Lower leg skin (tissue), 4 donors: ENCODE measurements at regions not wholly inside any gene's neighbourhood (a gene's known extent, or its start where the extent isn't known, plus 50 kb on each side); places are given as distances from the start of the nearest gene placed in this dataset.

Experiments used
- DNase-seq, 2 donors: peaks; one replicate each; pipeline ENCODE4 v3.0.0-alpha.2; 2019; ENCODE audit warnings: low spot score in 2 of 2
- H3K4me3 ChIP-seq: fragments of 200-600 bp; sonication (generic); 2 replicates; pipeline ENCODE4 v1.5.1; 2017; ENCODE audit warnings: mild to moderate bottlenecking, low read depth; ENCODE audit not compliant: poor library complexity, severe bottlenecking
- CTCF ChIP-seq, 3 donors: fragments of 450-650 bp; IDR thresholded peaks; one replicate each; pipeline ENCODE4 v1.5.1; 2016; ENCODE audit warnings: antibody characterized with exemption in 3 of 3, mild to moderate bottlenecking in 3 of 3, moderate library complexity in 2 of 3
- POLR2A ChIP-seq, 2 donors: fragments of 450-650 bp; IDR thresholded peaks; one replicate each; pipeline ENCODE4 v1.6.1; 2016 to 2017; ENCODE audit warnings: antibody characterized with exemption in 2 of 2, mild to moderate bottlenecking in 1 of 2, moderate library complexity in 1 of 2
- WGBS, 2 donors: methylation state at CpG; one replicate each; pipeline ENCODE4 v1.1.5; 2018; 5-methylcytosine and 5-hydroxymethylcytosine counted together
- intact Hi-C: fragments of 100-400 bp; cut with DNase I; formaldehyde crosslinking; loops from one replicate; pipeline ENCODE4 v1.15.0; 2023; ENCODE audit warnings: low total_unique reads

- DNase-seq: no peak
- H3K4me3 ChIP-seq: no peak overlapping the region
- TF ChIP-seq CTCF (IDR thresholded peaks at IDR 0.05): no peak
- TF ChIP-seq POLR2A (IDR thresholded peaks at IDR 0.05): no peak
- intact Hi-C loops: no loop called here
- 93 to 95% methylated on average over 1 of the region's 1 CpG for WGBS, 2 donors
Measured at GRCh38 chr4:41323179-41323578, 66.5 kb downstream of the UCHL1 start.

GRCh38 chr4:41323706-41324105, 67.0 kb downstream of the UCHL1 start:
- H3K4me3 ChIP-seq: no peak overlapping the region
- no peak for DNase-seq
- WGBS, 2 donors: 87 to 98% methylated on average over 2 of the region's 2 CpGs
- intact Hi-C loops: no loop called here
- TF ChIP-seq POLR2A (IDR thresholded peaks at IDR 0.05) (no peak), CTCF (IDR thresholded peaks at IDR 0.05) (no peak)

GRCh38 chr4:41324861-41325260, 68.1 kb downstream of the UCHL1 start:
- intact Hi-C loops: no loop called here
- no peak for TF ChIP-seq CTCF (IDR thresholded peaks at IDR 0.05)
- H3K4me3 ChIP-seq: no peak overlapping the region
- DNase-seq: no peak
- WGBS, 2 donors: 78 to 92% methylated on average over 6 of the region's 6 CpGs

GRCh38 chr4:41325901-41326300, 69.2 kb downstream of the UCHL1 start:
- no peak overlapping the region for H3K4me3 ChIP-seq
- TF ChIP-seq CTCF (IDR thresholded peaks at IDR 0.05): no peak
- no peak for TF ChIP-seq POLR2A (IDR thresholded peaks at IDR 0.05)
- no peak for DNase-seq
- intact Hi-C loops: no loop called here

GRCh38 chr4:41326776-41327175, 70.0 kb downstream of the UCHL1 start:
- intact Hi-C loops: no loop called here
- DNase-seq: no peak
- TF ChIP-seq CTCF (IDR thresholded peaks at IDR 0.05) (no peak), POLR2A (IDR thresholded peaks at IDR 0.05) (no peak)
- no peak overlapping the region for H3K4me3 ChIP-seq
- WGBS, 2 donors: 98% methylated on average over 1 of the region's 1 CpG

- DNase-seq: no peak
- intact Hi-C loops: no loop called here
- TF ChIP-seq CTCF (IDR thresholded peaks at IDR 0.05) (no peak), POLR2A (IDR thresholded peaks at IDR 0.05) (no peak)
- no peak overlapping the region for H3K4me3 ChIP-seq
- 75 to 84% methylated on average over 6 of the region's 6 CpGs for WGBS, 2 donors
Measured at GRCh38 chr4:41327770-41328169, 71.0 kb downstream of the UCHL1 start.
